ENCODE measurements at regions not wholly inside any gene's neighbourhood (a gene's known extent, or its start where the extent isn't known, plus 50 kb on each side); places are given as distances from the start of the nearest gene placed in this dataset.

- Histone ChIP-seq H3K9me3 (no peaks in the 10 kb centered on the region), H3K36me3 (no peaks in the 10 kb centered on the region), H3K27ac (no peak overlapping the region), H3K4me3 (no peak overlapping the region), H3K27me3 (no peaks in the 10 kb centered on the region), H3K4me1 (no peaks in the 10 kb centered on the region)
- ATAC-seq, result no peak
- 63 to 65% methylated on average over 2 of the region's 2 CpGs for WGBS, 2 donors (ENCODE audit: low coverage in 1 of 2)
- TF ChIP-seq CTCF (IDR thresholded peaks at IDR 0.05) (no peak), POLR2A (IDR thresholded peaks at IDR 0.05) (no peak), EP300 (IDR thresholded peaks at IDR 0.05) (no peak), POLR2AphosphoS5 (IDR thresholded peaks at IDR 0.05) (no peak)
These were observed 719.6 kb downstream of the TBC1D32 start for GRCh38 chr6:120614723-120615122.

- H3K27me3 ChIP-seq, result no peaks in the 10 kb centered on the region
- no peaks in the 10 kb centered on the region for H3K4me1 ChIP-seq
- WGBS, 2 donors (ENCODE audit: low coverage in 1 of 2), result 5 to 67% methylated on average over 1 of the region's 1 CpG
- no peak overlapping the region for H3K27ac ChIP-seq
- no peak overlapping the region for H3K4me3 ChIP-seq
- H3K36me3 ChIP-seq, result no peaks in the 10 kb centered on the region
- TF ChIP-seq CTCF (IDR thresholded peaks at IDR 0.05), result no peak
- no peak for TF ChIP-seq EP300 (IDR thresholded peaks at IDR 0.05)
- TF ChIP-seq POLR2A (IDR thresholded peaks at IDR 0.05), result no peak
- no peak for TF ChIP-seq POLR2AphosphoS5 (IDR thresholded peaks at IDR 0.05)
- no peaks in the 10 kb centered on the region for H3K9me3 ChIP-seq
- no peak for ATAC-seq
These were observed 725.5 kb downstream of the TBC1D32 start for GRCh38 chr6:120608826-120609225.

GRCh38 chr6:120606743-120607142 is 727.5 kb downstream of the TBC1D32 start:
- no peak for TF ChIP-seq POLR2A (IDR thresholded peaks at IDR 0.05)
- no peak for TF ChIP-seq CTCF (IDR thresholded peaks at IDR 0.05)
- no peak for TF ChIP-seq POLR2AphosphoS5 (IDR thresholded peaks at IDR 0.05)
- TF ChIP-seq EP300 (IDR thresholded peaks at IDR 0.05), result no peak
- ATAC-seq, result no peak
- Histone ChIP-seq H3K27ac (no peak overlapping the region), H3K27me3 (no peaks in the 10 kb centered on the region), H3K4me3 (no peak overlapping the region), H3K36me3 (no peaks in the 10 kb centered on the region), H3K4me1 (no peaks in the 10 kb centered on the region), H3K9me3 (no peaks in the 10 kb centered on the region)
- 38 to 50% methylated on average over 4 of the region's 4 CpGs for WGBS, 2 donors (ENCODE audit: low coverage in 1 of 2)

GRCh38 chr6:120604510-120604909 is 729.8 kb downstream of the TBC1D32 start:
- ATAC-seq, result no peak
- H3K27me3 ChIP-seq, result no peaks in the 10 kb centered on the region
- no peaks in the 10 kb centered on the region for H3K36me3 ChIP-seq
- H3K27ac ChIP-seq, result no peak overlapping the region
- no peak for TF ChIP-seq POLR2AphosphoS5 (IDR thresholded peaks at IDR 0.05)
- no peak for TF ChIP-seq CTCF (IDR thresholded peaks at IDR 0.05)
- no peak for TF ChIP-seq POLR2A (IDR thresholded peaks at IDR 0.05)
- TF ChIP-seq EP300 (IDR thresholded peaks at IDR 0.05), result no peak
- WGBS, 2 donors (ENCODE audit: low coverage in 1 of 2), result 92 to 100% methylated on average over 1 of the region's 1 CpG
- H3K4me3 ChIP-seq, result no peak overlapping the region
- H3K9me3 ChIP-seq, result no peaks in the 10 kb centered on the region
- no peaks in the 10 kb centered on the region for H3K4me1 ChIP-seq

GRCh38 chr6:120590611-120591010 is 743.7 kb downstream of the TBC1D32 start:
- Histone ChIP-seq H3K4me3 (no peak overlapping the region), H3K27ac (no peak overlapping the region), H3K27me3 (no peaks in the 10 kb centered on the region), H3K36me3 (no peaks in the 10 kb centered on the region), H3K9me3 (no peaks in the 10 kb centered on the region), H3K4me1 (no peaks in the 10 kb centered on the region)
- no peak for ATAC-seq
- no peak for TF ChIP-seq POLR2AphosphoS5 (IDR thresholded peaks at IDR 0.05)
- no peak for TF ChIP-seq EP300 (IDR thresholded peaks at IDR 0.05)
- TF ChIP-seq POLR2A (IDR thresholded peaks at IDR 0.05), result no peak
- no peak for TF ChIP-seq CTCF (IDR thresholded peaks at IDR 0.05)
- 31 to 71% methylated on average over 1 of the region's 1 CpG for WGBS, 2 donors (ENCODE audit: low coverage in 1 of 2)

Measured in gastroesophageal sphincter (tissue), 4 donors.